SU-DHL-6 (cell line): ENCODE measurements at regions not wholly inside any gene's neighbourhood (a gene's known extent, or its start where the extent isn't known, plus 50 kb on each side); places are given as distances from the start of the nearest gene placed in this dataset.

Source experiments
- H2AFZ ChIP-seq: fragments of 200-600 bp; sonication (generic); 2 replicates; pipeline ENCODE4 v1.6.1; 2014; ENCODE audit warnings: low read depth, mild to moderate bottlenecking, moderate library complexity, mixed read lengths, antibody characterized with exemption, low read length; ENCODE audit not compliant: severe bottlenecking
- H3F3A ChIP-seq: fragments of 200-600 bp; shearing (Covaris generic); 2 replicates; pipeline ENCODE4 v1.6.0; 2016; ENCODE audit warnings: antibody characterized with exemption, mild to moderate bottlenecking; ENCODE audit not compliant: insufficient read depth
- H3K27ac ChIP-seq: fragments of 200-600 bp; sonication (generic); 2 replicates; pipeline ENCODE4 v1.5.1; 2016; ENCODE audit warnings: low read depth, mild to moderate bottlenecking, low read length, moderate library complexity, mixed read lengths
- H3K27me3 ChIP-seq: fragments of 200-600 bp; sonication (generic), shearing (Covaris generic); 2 replicates; pipeline ENCODE4 v1.6.0; 2014; ENCODE audit warnings: mild to moderate bottlenecking, low read length
- H3K36me3 ChIP-seq: fragments of 200-600 bp; sonication (generic); 2 replicates; pipeline ENCODE4 v1.6.1; 2014; ENCODE audit warnings: mild to moderate bottlenecking, low read length, mixed read lengths
- H3K4me2 ChIP-seq: fragments of 300-600, 200-600 bp; shearing (Covaris generic), sonication (generic); 2 replicates; pipeline ENCODE4 v1.6.0; 2014; ENCODE audit warnings: low read length, low read depth, mild to moderate bottlenecking; ENCODE audit not compliant: poor library complexity, severe bottlenecking
- H3K4me3 ChIP-seq: fragments of 200-600 bp; sonication (generic); 2 replicates; pipeline ENCODE4 v1.5.1; 2014; ENCODE audit warnings: antibody characterized with exemption, low read length, mild to moderate bottlenecking, mixed read lengths; ENCODE audit not compliant: insufficient read depth, poor library complexity, severe bottlenecking
- H3K79me2 ChIP-seq: fragments of 200-600 bp; sonication (generic); 2 replicates; pipeline ENCODE4 v1.6.1; 2014; ENCODE audit warnings: mild to moderate bottlenecking, low read length, moderate library complexity; ENCODE audit not compliant: insufficient read depth
- H3K9ac ChIP-seq: fragments of 200-600 bp; sonication (generic); 2 replicates; pipeline ENCODE4 v1.7.0; 2014; ENCODE audit warnings: mild to moderate bottlenecking, low read length
- H3K9me2 ChIP-seq: fragments of 200-600 bp; sonication (generic); replicated peaks from 2 replicates; pipeline ENCODE4 v1.6.1; 2014; ENCODE audit warnings: low read length; ENCODE audit not compliant: insufficient read depth
- H3K9me3 ChIP-seq: fragments of 200-600 bp; sonication (generic); 2 replicates; pipeline ENCODE4 v1.6.1; 2014; ENCODE audit warnings: low read length, mixed read lengths; ENCODE audit not compliant: insufficient read depth
- H4K20me1 ChIP-seq: fragments of 200-600 bp; sonication (generic); 2 replicates; pipeline ENCODE4 v1.6.1; 2014; ENCODE audit warnings: low read depth, mild to moderate bottlenecking, antibody characterized with exemption, low read length, moderate library complexity, mixed read lengths
- CTCF ChIP-seq: fragments of 200-600 bp; sonication (generic); IDR thresholded peaks from one replicate; pipeline ENCODE4 v1.5.1; 2017; ENCODE audit warnings: antibody characterized with exemption, mild to moderate bottlenecking, low read length, moderate library complexity; ENCODE audit not compliant: insufficient read depth, poor library complexity, severe bottlenecking
- EZH2phosphoT487 ChIP-seq: fragments of 200-600 bp; sonication (generic), shearing (Covaris generic); conservative IDR thresholded peaks from 2 replicates; pipeline ENCODE4 v1.6.1; 2018; ENCODE audit warnings: mild to moderate bottlenecking, antibody characterized with exemption, low read length, moderate library complexity, mixed read lengths

- Histone ChIP-seq H3K27ac (no peak overlapping the region), H3K9ac (no peak overlapping the region), H4K20me1 (no peaks in the 10 kb centered on the region), H3K4me3 (no peak overlapping the region), H3K36me3 (no peaks in the 10 kb centered on the region), H3K9me3 (no peaks in the 10 kb centered on the region), H3K4me2 (no peak overlapping the region), H2AFZ (no peak overlapping the region), H3F3A (no peaks in the 10 kb centered on the region), H3K27me3 (no peaks in the 10 kb centered on the region), H3K79me2 (no peaks in the 10 kb centered on the region), H3K9me2 (no peaks in the 10 kb centered on the region)
- TF ChIP-seq CTCF (no peak), EZH2phosphoT487 (no peak)
These were observed 345.9 kb downstream of the C16orf95 start for GRCh38 chr16:86971251-86971650.

GRCh38 chr16:86974120-86974519 is 343.1 kb downstream of the C16orf95 start:
- no peaks in the 10 kb centered on the region for H3K9me3 ChIP-seq
- TF ChIP-seq CTCF (no peak), EZH2phosphoT487 (no peak)
- H3K9me2 ChIP-seq, result no peaks in the 10 kb centered on the region
- no peak overlapping the region for H3K9ac ChIP-seq
- H3K4me3 ChIP-seq, result no peak overlapping the region
- no peak overlapping the region for H2AFZ ChIP-seq
- H3K27me3 ChIP-seq, result no peaks in the 10 kb centered on the region
- H3F3A ChIP-seq, result no peaks in the 10 kb centered on the region
- no peak overlapping the region for H3K4me2 ChIP-seq
- no peaks in the 10 kb centered on the region for H4K20me1 ChIP-seq
- H3K79me2 ChIP-seq, result no peaks in the 10 kb centered on the region
- H3K36me3 ChIP-seq, result no peaks in the 10 kb centered on the region
- no peak overlapping the region for H3K27ac ChIP-seq

- no peaks in the 10 kb centered on the region for H4K20me1 ChIP-seq
- no peaks in the 10 kb centered on the region for H3K27me3 ChIP-seq
- no peak overlapping the region for H2AFZ ChIP-seq
- H3F3A ChIP-seq, result no peaks in the 10 kb centered on the region
- H3K79me2 ChIP-seq, result no peaks in the 10 kb centered on the region
- no peak for TF ChIP-seq EZH2phosphoT487
- no peak for TF ChIP-seq CTCF
- no peak overlapping the region for H3K9ac ChIP-seq
- H3K27ac ChIP-seq, result no peak overlapping the region
- no peak overlapping the region for H3K4me3 ChIP-seq
- no peaks in the 10 kb centered on the region for H3K36me3 ChIP-seq
- H3K9me2 ChIP-seq, result no peaks in the 10 kb centered on the region
- H3K9me3 ChIP-seq, result no peaks in the 10 kb centered on the region
- no peak overlapping the region for H3K4me2 ChIP-seq
These were observed 341.7 kb downstream of the C16orf95 start for GRCh38 chr16:86975445-86975844.

GRCh38 chr16:86977076-86977676 is 340.0 kb downstream of the C16orf95 start:
- no peaks in the 10 kb centered on the region for H4K20me1 ChIP-seq
- no peak overlapping the region for H3K9ac ChIP-seq
- H3K9me2 ChIP-seq, result no peaks in the 10 kb centered on the region
- no peaks in the 10 kb centered on the region for H3K36me3 ChIP-seq
- H3K9me3 ChIP-seq, result no peaks in the 10 kb centered on the region
- H3F3A ChIP-seq, result no peaks in the 10 kb centered on the region
- H3K4me2 ChIP-seq, result no peak overlapping the region
- no peak overlapping the region for H2AFZ ChIP-seq
- no peak for TF ChIP-seq CTCF
- TF ChIP-seq EZH2phosphoT487, result no peak
- no peaks in the 10 kb centered on the region for H3K27me3 ChIP-seq
- no peak overlapping the region for H3K4me3 ChIP-seq
- no peak overlapping the region for H3K27ac ChIP-seq
- no peaks in the 10 kb centered on the region for H3K79me2 ChIP-seq
